MM.1S (cell line): ENCODE measurements at regions not wholly inside any gene's neighbourhood (a gene's known extent, or its start where the extent isn't known, plus 50 kb on each side); places are given as distances from the start of the nearest gene placed in this dataset.

Experiments used
- EZH2 ChIP-seq: fragments of 300-600 bp; sonication (generic); optimal IDR thresholded peaks from 2 replicates; pipeline ENCODE3; 2017; ENCODE audit warnings: low read depth, mild to moderate bottlenecking, antibody characterized with exemption, low read length, mixed read lengths
- EZH2phosphoT487 ChIP-seq: fragments of 300-600 bp; sonication (generic); IDR thresholded peaks from 2 replicates; pipeline ENCODE4 v1.6.1; 2018; ENCODE audit warnings: antibody characterized with exemption, low read length
- TF ChIP-seq, protein P1 (sequence below): fragments of 300-600 bp; sonication (generic); IDR thresholded peaks from 2 replicates; pipeline ENCODE4 v1.5.1; 2016; ENCODE audit warnings: antibody characterized with exemption, low read length, mixed read lengths

- TF ChIP-seq, protein P1, sequence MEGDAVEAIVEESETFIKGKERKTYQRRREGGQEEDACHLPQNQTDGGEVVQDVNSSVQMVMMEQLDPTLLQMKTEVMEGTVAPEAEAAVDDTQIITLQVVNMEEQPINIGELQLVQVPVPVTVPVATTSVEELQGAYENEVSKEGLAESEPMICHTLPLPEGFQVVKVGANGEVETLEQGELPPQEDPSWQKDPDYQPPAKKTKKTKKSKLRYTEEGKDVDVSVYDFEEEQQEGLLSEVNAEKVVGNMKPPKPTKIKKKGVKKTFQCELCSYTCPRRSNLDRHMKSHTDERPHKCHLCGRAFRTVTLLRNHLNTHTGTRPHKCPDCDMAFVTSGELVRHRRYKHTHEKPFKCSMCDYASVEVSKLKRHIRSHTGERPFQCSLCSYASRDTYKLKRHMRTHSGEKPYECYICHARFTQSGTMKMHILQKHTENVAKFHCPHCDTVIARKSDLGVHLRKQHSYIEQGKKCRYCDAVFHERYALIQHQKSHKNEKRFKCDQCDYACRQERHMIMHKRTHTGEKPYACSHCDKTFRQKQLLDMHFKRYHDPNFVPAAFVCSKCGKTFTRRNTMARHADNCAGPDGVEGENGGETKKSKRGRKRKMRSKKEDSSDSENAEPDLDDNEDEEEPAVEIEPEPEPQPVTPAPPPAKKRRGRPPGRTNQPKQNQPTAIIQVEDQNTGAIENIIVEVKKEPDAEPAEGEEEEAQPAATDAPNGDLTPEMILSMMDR = no peak
- no peak for TF ChIP-seq EZH2phosphoT487
- TF ChIP-seq EZH2 = no peak
Measured at GRCh38 chrX:137792214-137792613, 226.3 kb downstream of the ZIC3 start.
